WERI-Rb-1 (cell line): ENCODE measurements at regions not wholly inside any gene's neighbourhood (a gene's known extent, or its start where the extent isn't known, plus 50 kb on each side); places are given as distances from the start of the nearest gene placed in this dataset.

Experiments used
- DNase-seq: peaks from one replicate; pipeline ENCODE4 v3.0.0-alpha.2; 2020
- H3K27ac ChIP-seq: fragments of 250-450 bp; sonication (Bioruptor Pico); 2 replicates; pipeline ENCODE4 v1.5.1; 2020; ENCODE audit warnings: mild to moderate bottlenecking, moderate library complexity
- H3K27me3 ChIP-seq: fragments of 250-450 bp; sonication (Bioruptor Pico); 2 replicates; pipeline ENCODE4 v1.5.1; 2021; ENCODE audit warnings: mild to moderate bottlenecking, low read depth, moderate library complexity; ENCODE audit not compliant: insufficient read depth, severe bottlenecking
- H3K36me3 ChIP-seq: fragments of 250-450 bp; sonication (Bioruptor Pico); 2 replicates; pipeline ENCODE4 v1.5.1; 2020; ENCODE audit warnings: mild to moderate bottlenecking, moderate library complexity
- H3K4me3 ChIP-seq: 2 replicates; pipeline ENCODE4 v1.5.1; 2011; ENCODE audit warnings: low read depth, mild to moderate bottlenecking, control low read depth, low read length
- H3K9me3 ChIP-seq: fragments of 250-450 bp; sonication (Bioruptor Pico); 2 replicates; pipeline ENCODE4 v1.5.1; 2021; ENCODE audit warnings: mild to moderate bottlenecking, moderate library complexity; ENCODE audit not compliant: severe bottlenecking
- TF ChIP-seq, protein P1 (sequence below): IDR thresholded peaks from 2 replicates; pipeline ENCODE4 v1.5.1; 2011; ENCODE audit warnings: low read depth, mild to moderate bottlenecking, control low read depth, inconsistent platforms, low read length

DNA sequence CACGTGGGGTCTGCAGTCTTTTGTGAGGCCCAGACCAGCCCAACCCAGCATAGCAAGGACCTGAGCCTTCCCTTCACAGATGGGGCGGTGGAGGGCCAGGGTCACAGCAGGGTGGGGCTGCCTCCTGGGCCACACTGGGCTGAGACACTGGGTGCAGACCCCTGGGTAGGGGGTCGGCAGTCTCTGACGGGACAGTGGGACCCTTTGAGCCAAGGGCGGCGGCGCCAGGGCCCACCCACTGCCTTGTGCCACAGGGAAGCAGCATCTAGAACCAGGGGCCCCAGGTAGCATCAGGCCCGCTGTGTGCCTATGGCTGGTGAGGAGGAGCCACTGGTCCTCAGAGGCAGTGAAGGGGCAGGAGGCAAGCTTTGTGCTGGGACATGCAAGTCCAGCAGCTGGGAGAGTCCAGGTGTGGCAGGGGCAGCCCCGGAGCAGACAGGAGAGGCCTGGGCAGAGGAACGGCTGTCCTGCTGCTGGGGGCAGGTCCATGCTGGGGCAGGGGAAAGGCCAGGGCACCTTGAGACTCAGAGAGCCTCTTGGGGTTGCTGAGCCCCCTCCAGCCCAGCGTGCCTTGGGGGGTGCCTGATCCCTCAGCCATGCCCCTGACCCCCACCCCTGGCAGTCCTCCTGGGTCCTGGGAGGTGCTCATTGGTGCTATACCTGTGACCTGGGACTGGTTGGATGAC, 131.3 kb upstream of the NKX1-1 start:
- no peaks in the 10 kb centered on the region for H3K36me3 ChIP-seq
- no peak for DNase-seq
- H3K27ac ChIP-seq = no peak overlapping the region; the same call in 1 of the 2 replicates
- no peak overlapping the region for H3K4me3 ChIP-seq
- H3K27me3 ChIP-seq = no peaks in the 10 kb centered on the region
- H3K9me3 ChIP-seq = no peaks in the 10 kb centered on the region
- TF ChIP-seq, protein P1, sequence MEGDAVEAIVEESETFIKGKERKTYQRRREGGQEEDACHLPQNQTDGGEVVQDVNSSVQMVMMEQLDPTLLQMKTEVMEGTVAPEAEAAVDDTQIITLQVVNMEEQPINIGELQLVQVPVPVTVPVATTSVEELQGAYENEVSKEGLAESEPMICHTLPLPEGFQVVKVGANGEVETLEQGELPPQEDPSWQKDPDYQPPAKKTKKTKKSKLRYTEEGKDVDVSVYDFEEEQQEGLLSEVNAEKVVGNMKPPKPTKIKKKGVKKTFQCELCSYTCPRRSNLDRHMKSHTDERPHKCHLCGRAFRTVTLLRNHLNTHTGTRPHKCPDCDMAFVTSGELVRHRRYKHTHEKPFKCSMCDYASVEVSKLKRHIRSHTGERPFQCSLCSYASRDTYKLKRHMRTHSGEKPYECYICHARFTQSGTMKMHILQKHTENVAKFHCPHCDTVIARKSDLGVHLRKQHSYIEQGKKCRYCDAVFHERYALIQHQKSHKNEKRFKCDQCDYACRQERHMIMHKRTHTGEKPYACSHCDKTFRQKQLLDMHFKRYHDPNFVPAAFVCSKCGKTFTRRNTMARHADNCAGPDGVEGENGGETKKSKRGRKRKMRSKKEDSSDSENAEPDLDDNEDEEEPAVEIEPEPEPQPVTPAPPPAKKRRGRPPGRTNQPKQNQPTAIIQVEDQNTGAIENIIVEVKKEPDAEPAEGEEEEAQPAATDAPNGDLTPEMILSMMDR = no peak

DNA sequence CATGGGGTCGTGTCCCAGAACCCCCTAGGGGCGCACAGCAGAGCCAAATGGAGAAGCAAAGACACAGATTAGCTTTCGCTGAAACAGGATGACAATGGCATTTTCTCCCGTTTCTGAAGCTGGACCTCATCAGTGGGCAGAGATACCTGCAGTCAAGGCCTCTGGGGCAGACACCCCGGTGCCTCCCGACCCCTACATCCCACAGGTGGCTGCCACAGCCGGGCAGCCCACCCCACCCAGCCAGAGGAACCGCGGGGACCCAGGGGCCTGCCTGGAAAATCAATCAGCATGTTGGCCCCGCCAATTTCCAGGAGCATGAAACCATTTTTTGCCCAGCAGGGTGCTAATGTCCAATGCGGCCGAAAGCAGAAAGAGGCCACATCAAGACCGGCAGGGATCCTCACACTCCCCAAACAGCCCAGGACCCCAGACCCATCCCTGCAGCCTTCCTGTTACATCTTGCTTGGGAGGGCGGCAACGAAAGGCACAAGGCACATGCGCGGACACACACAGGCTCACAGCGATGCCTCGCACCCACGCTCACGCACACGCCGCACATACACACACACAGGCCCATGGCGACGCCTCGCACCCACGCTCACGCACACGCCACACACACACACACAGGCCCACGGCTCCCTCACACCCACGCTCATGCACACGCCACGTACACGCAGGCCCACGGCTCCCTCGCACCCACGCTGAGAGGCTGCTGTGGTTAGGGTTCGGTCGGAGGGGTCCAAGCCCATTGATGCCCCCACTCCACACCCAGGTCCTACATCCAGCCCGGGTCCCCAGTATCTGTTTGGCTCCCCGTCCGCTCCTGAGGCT, 130.6 kb upstream of the NKX1-1 start:
- Histone ChIP-seq H3K27me3 (no peaks in the 10 kb centered on the region), H3K27ac (no peak overlapping the region), H3K4me3 (no peak overlapping the region), H3K9me3 (no peaks in the 10 kb centered on the region), H3K36me3 (no peaks in the 10 kb centered on the region)
- TF ChIP-seq, protein P1 = no peak
- DNase-seq = no peak

DNA sequence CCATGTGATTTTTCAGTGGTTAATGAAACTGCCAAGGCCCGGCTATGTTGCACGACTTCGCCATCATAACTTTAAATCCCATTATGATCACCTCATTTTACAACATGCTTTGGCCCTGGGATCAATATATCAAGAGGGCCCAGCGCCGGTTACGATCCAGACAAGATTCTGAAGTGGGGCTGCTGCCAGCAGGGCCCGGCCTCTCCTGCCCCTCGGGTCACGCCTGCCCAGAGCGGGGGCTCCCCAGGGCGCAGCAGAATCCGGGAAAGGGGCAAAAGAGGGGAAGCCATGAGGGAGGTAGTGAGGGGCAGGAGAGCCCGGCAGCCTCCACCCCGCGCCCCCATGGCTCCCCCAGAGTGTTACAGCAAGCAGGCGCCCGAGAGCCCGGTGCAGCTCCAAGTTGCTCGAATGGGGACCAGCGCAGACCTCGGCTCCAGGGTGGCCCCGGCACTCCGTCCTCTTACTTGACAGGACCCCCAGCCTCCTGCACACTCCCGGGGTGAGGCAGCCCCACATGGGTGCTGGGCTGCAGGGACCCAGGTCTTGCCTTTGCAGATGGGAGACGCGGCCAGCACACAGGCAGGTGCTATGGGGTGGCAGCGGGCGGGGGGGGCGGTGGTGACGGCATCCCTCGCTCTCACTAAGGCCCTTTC, 129.8 kb upstream of the NKX1-1 start:
- H3K27ac ChIP-seq = no peak overlapping the region
- no peaks in the 10 kb centered on the region for H3K9me3 ChIP-seq
- DNase-seq = no peak
- H3K36me3 ChIP-seq = no peaks in the 10 kb centered on the region
- no peaks in the 10 kb centered on the region for H3K27me3 ChIP-seq
- TF ChIP-seq, protein P1 = no peak
- H3K4me3 ChIP-seq = no peak overlapping the region

DNA sequence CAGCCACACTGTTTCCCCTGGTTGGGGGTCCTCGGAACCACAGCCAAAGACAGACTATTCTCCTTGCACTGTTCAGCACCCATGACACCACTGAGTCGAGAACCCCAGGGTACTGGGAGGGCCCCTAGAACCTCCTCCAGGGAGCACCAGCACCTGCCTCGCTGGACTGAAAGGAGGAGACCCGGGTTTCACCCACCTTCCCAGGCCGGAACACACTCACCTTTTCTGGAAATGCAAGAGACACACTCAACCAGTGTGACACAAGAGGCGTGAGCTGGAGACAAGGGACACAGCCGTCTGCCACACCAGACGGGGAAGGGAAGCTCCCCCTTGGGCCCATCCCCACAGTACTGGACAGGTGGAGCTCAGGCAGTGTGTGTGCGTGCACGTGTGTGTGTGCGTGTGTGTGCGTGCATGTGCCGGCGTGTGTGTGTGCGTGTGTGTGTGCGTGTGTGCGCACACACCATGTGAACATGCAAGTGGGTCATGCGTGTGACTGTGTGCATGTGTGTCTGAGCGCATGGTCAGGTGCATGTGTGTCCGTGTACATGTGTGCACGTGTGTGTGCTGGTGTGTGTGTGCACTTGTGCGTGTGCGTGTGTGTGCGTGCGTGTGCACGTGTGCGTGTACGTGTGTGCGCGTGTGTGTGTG, 128.8 kb upstream of the NKX1-1 start:
- no peaks in the 10 kb centered on the region for H3K9me3 ChIP-seq
- H3K27ac ChIP-seq = peak overlapping the region; percentile 74
- TF ChIP-seq, protein P1 = no peak
- H3K36me3 ChIP-seq = no peaks in the 10 kb centered on the region
- H3K4me3 ChIP-seq = no peak overlapping the region
- H3K27me3 ChIP-seq = no peaks in the 10 kb centered on the region
- DNase-seq = no peak

DNA sequence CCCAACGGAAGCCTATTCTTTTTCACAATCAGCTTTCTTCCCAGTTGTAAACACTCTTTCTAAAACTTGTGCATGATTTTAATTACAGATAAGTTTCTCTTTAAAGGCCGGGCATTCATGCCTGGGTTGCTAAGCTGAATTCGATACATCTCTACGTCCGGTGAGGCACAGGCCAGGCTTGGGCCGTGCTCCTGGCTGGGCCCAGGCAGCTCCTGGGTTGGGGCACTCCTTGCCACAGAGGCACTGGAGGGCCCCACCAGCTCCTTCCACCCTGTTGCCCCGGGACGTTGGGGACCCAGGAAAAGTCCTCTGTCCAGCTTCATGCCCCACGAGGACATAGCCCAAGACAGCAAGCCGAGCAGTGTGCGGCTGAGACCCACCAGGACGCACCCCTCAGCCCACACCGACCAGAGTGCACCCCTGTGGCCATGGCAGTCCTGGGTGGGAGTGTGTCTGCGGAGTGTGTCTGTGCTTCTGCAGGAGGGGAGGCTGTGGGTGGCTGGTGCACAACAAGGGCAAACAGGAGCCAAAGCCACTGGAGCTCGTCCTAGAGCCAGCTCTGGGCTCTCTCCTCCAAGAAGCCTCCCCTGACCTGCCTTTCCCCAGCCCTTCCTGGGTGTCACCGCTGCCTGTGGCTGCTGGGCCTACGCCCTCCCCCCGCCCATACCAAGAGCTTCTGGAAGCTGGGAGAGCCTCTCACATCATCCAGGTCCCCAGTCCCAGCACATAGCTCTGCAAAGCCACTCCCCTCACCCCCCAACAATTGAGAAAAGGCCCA, 128.0 kb upstream of the NKX1-1 start:
- H3K36me3 ChIP-seq = no peaks in the 10 kb centered on the region
- no peak for DNase-seq
- TF ChIP-seq, protein P1 = no peak
- peak overlapping the region; percentile 27 for H3K4me3 ChIP-seq
- H3K9me3 ChIP-seq = no peaks in the 10 kb centered on the region
- no peaks in the 10 kb centered on the region for H3K27me3 ChIP-seq
- H3K27ac ChIP-seq = peak overlapping the region; percentile 74
